Tibial nerve (tissue), 4 donors: ENCODE measurements at regions not wholly inside any gene's neighbourhood (a gene's known extent, or its start where the extent isn't known, plus 50 kb on each side); places are given as distances from the start of the nearest gene placed in this dataset.

Source experiments
- CTCF ChIP-seq, 5 experiments: fragments of 200-600 bp in 3 of 5; fragments of 450-650 bp in 2 of 5; sonication (generic) in 3 of 5; IDR thresholded peaks; one replicate each; pipeline ENCODE4 v1.5.1; 2016 to 2019; ENCODE audit warnings: antibody characterized with exemption in 5 of 5, mild to moderate bottlenecking in 3 of 5, moderate library complexity in 2 of 5
- EP300 ChIP-seq, 2 donors: sonication (generic); formaldehyde crosslinking; IDR thresholded peaks; one replicate each; pipeline ENCODE4 v1.6.1; 2017; ENCODE audit warnings: antibody characterized with exemption in 2 of 2, mild to moderate bottlenecking in 1 of 2
- POLR2A ChIP-seq, 2 donors: fragments of 450-650 bp; IDR thresholded peaks; one replicate each; pipeline ENCODE4 v1.6.1; 2017; ENCODE audit warnings: antibody characterized with exemption in 2 of 2, mild to moderate bottlenecking in 2 of 2, moderate library complexity in 2 of 2

DNA sequence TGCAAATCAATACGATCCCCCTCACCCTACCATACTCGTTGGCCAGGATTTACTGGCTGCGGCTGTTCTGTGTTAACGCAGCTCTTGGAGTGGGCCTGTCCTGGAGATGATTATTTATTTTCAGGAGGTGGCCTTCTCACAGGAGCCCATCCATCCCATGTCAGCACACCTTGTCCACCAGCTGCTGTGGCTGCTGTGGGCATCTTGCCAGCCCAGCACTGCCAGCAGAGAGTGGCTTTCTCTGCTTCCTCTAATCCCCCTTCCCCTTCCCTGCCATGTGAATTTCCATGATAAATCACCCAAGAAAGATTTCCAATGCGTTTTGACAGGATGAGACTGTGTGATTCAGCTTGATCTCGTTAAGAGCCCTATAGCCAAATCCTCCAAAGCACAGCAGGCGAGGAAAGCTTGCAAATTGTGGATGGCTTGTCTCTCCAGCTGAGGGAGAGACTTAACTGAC lies 309.1 kb upstream of the C11orf87 start:
- TF ChIP-seq CTCF (IDR thresholded peaks at IDR 0.05): no peak
- TF ChIP-seq POLR2A (IDR thresholded peaks at IDR 0.05): no peak
- TF ChIP-seq EP300 (IDR thresholded peaks at IDR 0.05): no peak
